Body of pancreas (tissue), 4 donors: ENCODE measurements at regions not wholly inside any gene's neighbourhood (a gene's known extent, or its start where the extent isn't known, plus 50 kb on each side); places are given as distances from the start of the nearest gene placed in this dataset.

Source experiments
- ATAC-seq: fragments of 150-250 bp; one replicate; pipeline ENCODE4 v1.9.1; 2016
- DNase-seq, 4 donors: peaks; one replicate each; pipeline ENCODE4 v3.0.0-alpha.2; 2019
- H3K27ac ChIP-seq, 4 donors: fragments of 200-600 bp; sonication (generic); 1 replicate in 3 of 4; 2 replicates in 1 of 4; pipeline versions ENCODE4 v1.5.1 to v1.6.1; 2016 to 2019; ENCODE audit warnings: mild to moderate bottlenecking in 1 of 4, mixed read lengths in 1 of 4, moderate library complexity in 1 of 4
- H3K27me3 ChIP-seq, 2 donors: fragments of 200-600 bp; sonication (generic); one replicate each; pipeline ENCODE4 v1.6.0; 2016; ENCODE audit warnings: mild to moderate bottlenecking in 1 of 2
- H3K36me3 ChIP-seq, 2 donors: fragments of 200-600 bp; sonication (generic); replicated peaks in 1 of 2; 2 replicates each; pipeline ENCODE4 v1.5.1; 2016; ENCODE audit warnings: low read depth in 2 of 2; ENCODE audit not compliant: insufficient read depth in 1 of 2
- H3K4me1 ChIP-seq: fragments of 200-600 bp; sonication (generic); one replicate; pipeline ENCODE4 v1.6.0; 2016
- H3K4me3 ChIP-seq, 2 donors: fragments of 200-600 bp; sonication (generic); 1 replicate in 1 of 2; 2 replicates in 1 of 2; pipeline ENCODE4 v1.5.1; 2016 to 2019
- H3K9me3 ChIP-seq, 3 donors: fragments of 200-600 bp; sonication (generic); 1 replicate in 2 of 3; 2 replicates in 1 of 3; pipeline ENCODE4 v1.5.1; 2016
- POLR2A ChIP-seq, 3 donors: fragments of 450-650 bp; IDR thresholded peaks; one replicate each; pipeline ENCODE4 v1.6.1; 2016; ENCODE audit warnings: antibody characterized with exemption in 3 of 3, mild to moderate bottlenecking in 2 of 3
- WGBS, 2 donors: methylation state at CpG; one replicate each; pipeline ENCODE4 v1.1.5; 2017; 5-methylcytosine and 5-hydroxymethylcytosine counted together
- intact Hi-C: fragments of 100-400 bp; cut with DNase I; formaldehyde crosslinking; loops from one replicate; pipeline ENCODE4 v1.15.1; 2023
- TF ChIP-seq, protein P1 (sequence below), 7 experiments: fragments of 450-650 bp in 4 of 7; fragments of 200-600 bp in 3 of 7; sonication (generic) in 3 of 7; IDR thresholded peaks; one replicate each; pipeline ENCODE4 v1.5.1; 2016 to 2019; ENCODE audit warnings: antibody characterized with exemption in 7 of 7

GRCh38 chr13:67943116-67943515 is 713.0 kb upstream of the PCDH9 start:
- intact Hi-C loops: no loop called here
- no peak for TF ChIP-seq POLR2A (IDR thresholded peaks at IDR 0.05)
- TF ChIP-seq, protein P1, sequence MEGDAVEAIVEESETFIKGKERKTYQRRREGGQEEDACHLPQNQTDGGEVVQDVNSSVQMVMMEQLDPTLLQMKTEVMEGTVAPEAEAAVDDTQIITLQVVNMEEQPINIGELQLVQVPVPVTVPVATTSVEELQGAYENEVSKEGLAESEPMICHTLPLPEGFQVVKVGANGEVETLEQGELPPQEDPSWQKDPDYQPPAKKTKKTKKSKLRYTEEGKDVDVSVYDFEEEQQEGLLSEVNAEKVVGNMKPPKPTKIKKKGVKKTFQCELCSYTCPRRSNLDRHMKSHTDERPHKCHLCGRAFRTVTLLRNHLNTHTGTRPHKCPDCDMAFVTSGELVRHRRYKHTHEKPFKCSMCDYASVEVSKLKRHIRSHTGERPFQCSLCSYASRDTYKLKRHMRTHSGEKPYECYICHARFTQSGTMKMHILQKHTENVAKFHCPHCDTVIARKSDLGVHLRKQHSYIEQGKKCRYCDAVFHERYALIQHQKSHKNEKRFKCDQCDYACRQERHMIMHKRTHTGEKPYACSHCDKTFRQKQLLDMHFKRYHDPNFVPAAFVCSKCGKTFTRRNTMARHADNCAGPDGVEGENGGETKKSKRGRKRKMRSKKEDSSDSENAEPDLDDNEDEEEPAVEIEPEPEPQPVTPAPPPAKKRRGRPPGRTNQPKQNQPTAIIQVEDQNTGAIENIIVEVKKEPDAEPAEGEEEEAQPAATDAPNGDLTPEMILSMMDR (IDR thresholded peaks at IDR 0.05): no peak
- Histone ChIP-seq H3K27ac (no peak overlapping the region), H3K4me3 (no peak overlapping the region), H3K27me3 (no peaks in the 10 kb centered on the region), H3K36me3 (no peaks in the 10 kb centered on the region), H3K9me3 (no peaks in the 10 kb centered on the region), H3K4me1 (no peaks in the 10 kb centered on the region)
- no peak for DNase-seq
- no peak for ATAC-seq
- WGBS, 2 donors: 44 to 52% methylated on average over 4 of the region's 4 CpGs

DNA sequence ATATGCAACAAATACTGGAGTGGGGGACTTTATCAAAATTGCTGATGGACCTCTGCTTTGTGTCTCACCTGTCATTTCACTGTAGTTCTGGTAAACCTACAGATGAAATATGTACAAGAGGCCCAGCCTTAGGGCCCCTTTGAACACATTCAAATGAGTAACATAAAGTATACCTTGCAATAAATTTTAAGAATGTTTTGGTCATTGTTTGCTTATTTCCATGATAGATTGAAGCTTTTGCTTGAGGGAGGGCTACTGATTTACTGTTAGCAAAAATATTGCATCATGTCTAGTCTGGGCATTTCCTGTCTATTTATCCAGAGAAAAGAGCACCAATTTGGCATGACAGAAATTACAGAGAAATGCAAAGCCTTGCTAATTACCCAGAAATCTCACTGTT is 705.5 kb upstream of the PCDH9 start:
- Histone ChIP-seq H3K4me3 (no peak overlapping the region), H3K4me1 (no peaks in the 10 kb centered on the region), H3K27me3 (no peaks in the 10 kb centered on the region), H3K36me3 (no peaks in the 10 kb centered on the region), H3K9me3 (no peaks in the 10 kb centered on the region), H3K27ac (no peak overlapping the region)
- TF ChIP-seq POLR2A (IDR thresholded peaks at IDR 0.05): no peak
- TF ChIP-seq, protein P1 (IDR thresholded peaks at IDR 0.05): no peak
- intact Hi-C loops: no loop called here
- DNase-seq (no peak), ATAC-seq (no peak)

DNA sequence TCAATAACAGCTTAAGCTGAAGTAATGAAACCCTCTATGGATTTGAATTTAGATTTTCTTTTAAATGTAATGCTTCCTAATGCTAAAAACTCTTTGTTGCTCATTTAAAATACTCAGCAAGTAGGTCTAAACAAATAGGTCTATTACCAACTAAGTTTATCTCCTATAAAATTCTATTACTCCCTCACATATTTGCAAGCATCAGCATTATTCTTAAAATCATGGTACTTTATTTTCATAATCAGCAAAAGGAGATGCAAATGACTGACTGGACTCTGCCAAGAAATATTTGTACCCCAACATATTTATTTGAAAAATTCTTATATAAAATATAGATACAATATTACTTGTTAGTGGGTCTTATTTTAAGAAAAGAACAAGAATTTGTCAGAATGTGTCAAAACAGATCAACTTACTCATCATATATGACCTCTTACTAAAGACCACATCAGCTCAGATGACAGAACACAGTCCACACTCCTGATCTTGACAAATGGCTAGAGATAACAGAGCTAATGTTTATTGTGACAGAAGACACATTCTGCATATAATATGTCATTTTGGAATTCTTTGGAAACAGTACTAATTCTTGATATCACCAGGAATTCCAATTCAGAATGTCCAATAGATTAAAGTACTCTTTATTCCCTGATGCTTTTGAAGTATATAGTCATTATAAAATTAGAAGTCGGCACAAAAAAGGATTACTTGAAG is 704.6 kb upstream of the PCDH9 start:
- intact Hi-C loops: no loop called here
- 47 to 48% methylated on average over 1 of the region's 1 CpG for WGBS, 2 donors
- ATAC-seq (no peak), DNase-seq (no peak)
- no peaks in the 10 kb centered on the region for H3K27me3 ChIP-seq
- H3K9me3 ChIP-seq: no peaks in the 10 kb centered on the region
- TF ChIP-seq, protein P1 (IDR thresholded peaks at IDR 0.05): no peak
- TF ChIP-seq POLR2A (IDR thresholded peaks at IDR 0.05): no peak
- H3K27ac ChIP-seq: no peak overlapping the region
- H3K4me1 ChIP-seq: no peaks in the 10 kb centered on the region
- H3K36me3 ChIP-seq: no peaks in the 10 kb centered on the region
- no peak overlapping the region for H3K4me3 ChIP-seq

- 54 to 69% methylated on average over 5 of the region's 5 CpGs for WGBS, 2 donors
- Histone ChIP-seq H3K27ac (no peak overlapping the region), H3K4me3 (no peak overlapping the region), H3K36me3 (no peaks in the 10 kb centered on the region), H3K4me1 (no peaks in the 10 kb centered on the region), H3K27me3 (no peaks in the 10 kb centered on the region), H3K9me3 (no peaks in the 10 kb centered on the region)
- no peak for DNase-seq
- ATAC-seq: no peak
- intact Hi-C loops: no loop called here
- TF ChIP-seq, protein P1 (IDR thresholded peaks at IDR 0.05): no peak
- no peak for TF ChIP-seq POLR2A (IDR thresholded peaks at IDR 0.05)
Observed at GRCh38 chr13:67932991-67933390, 702.9 kb upstream of the PCDH9 start.

- H3K4me1 ChIP-seq: no peaks in the 10 kb centered on the region
- no peaks in the 10 kb centered on the region for H3K9me3 ChIP-seq
- no peak overlapping the region for H3K27ac ChIP-seq
- no peak for ATAC-seq
- no peaks in the 10 kb centered on the region for H3K27me3 ChIP-seq
- intact Hi-C loops: no loop called here
- no peak for TF ChIP-seq POLR2A (IDR thresholded peaks at IDR 0.05)
- TF ChIP-seq, protein P1 (IDR thresholded peaks at IDR 0.05): no peak
- 41 to 46% methylated on average over 5 of the region's 5 CpGs for WGBS, 2 donors
- H3K36me3 ChIP-seq: no peaks in the 10 kb centered on the region
- no peak for DNase-seq
- H3K4me3 ChIP-seq: no peak overlapping the region
Observed at GRCh38 chr13:67917291-67917987, 687.3 kb upstream of the PCDH9 start.
